Esophagus (tissue), 2 donors: ENCODE measurements at regions not wholly inside any gene's neighbourhood (a gene's known extent, or its start where the extent isn't known, plus 50 kb on each side); places are given as distances from the start of the nearest gene placed in this dataset.

Experiments
- H3K27ac ChIP-seq, 2 donors: one replicate each; pipeline ENCODE4 v1.5.1; 2013; ENCODE audit warnings: low read depth in 2 of 2, mild to moderate bottlenecking in 2 of 2, inconsistent platforms in 1 of 2, low read length in 1 of 2, moderate library complexity in 1 of 2
- H3K27me3 ChIP-seq, 2 donors: one replicate each; pipeline ENCODE4 v1.6.1; 2013; ENCODE audit warnings: low read length in 2 of 2, control low read depth in 1 of 2, mild to moderate bottlenecking in 1 of 2; ENCODE audit not compliant: insufficient read depth in 2 of 2, control insufficient read depth in 1 of 2
- H3K36me3 ChIP-seq, 2 donors: one replicate each; pipeline ENCODE4 v1.6.1; 2013; ENCODE audit warnings: low read length in 1 of 2; ENCODE audit not compliant: control insufficient read depth in 2 of 2, insufficient read depth in 2 of 2
- H3K4me1 ChIP-seq, 2 donors: one replicate each; pipeline ENCODE4 v1.6.1; 2013; ENCODE audit warnings: low read length in 1 of 2; ENCODE audit not compliant: control insufficient read depth in 2 of 2, insufficient read depth in 2 of 2
- H3K4me3 ChIP-seq, 2 donors: one replicate each; pipeline ENCODE4 v1.5.1; 2013; ENCODE audit warnings: low read length in 2 of 2, mild to moderate bottlenecking in 2 of 2, low read depth in 1 of 2, moderate library complexity in 1 of 2
- H3K9me3 ChIP-seq, 2 donors: one replicate each; pipeline ENCODE4 v1.6.1; 2013; ENCODE audit warnings: mild to moderate bottlenecking in 2 of 2, low read depth in 1 of 2, low read length in 1 of 2, moderate library complexity in 1 of 2; ENCODE audit not compliant: control insufficient read depth in 2 of 2, insufficient read depth in 1 of 2
- whole genome bisulfite sequencing, 2 donors: extraction: QIAGEN DNeasy Blood & Tissue Kit; methylation state at CpG; one replicate each; pipeline ENCODE4 v1.1.7; 2013; 5-methylcytosine and 5-hydroxymethylcytosine counted together
- donor health status: healthy with polysubstance abuse.
- donor health status: Bipolar disorder and iron deficiency.

DNA sequence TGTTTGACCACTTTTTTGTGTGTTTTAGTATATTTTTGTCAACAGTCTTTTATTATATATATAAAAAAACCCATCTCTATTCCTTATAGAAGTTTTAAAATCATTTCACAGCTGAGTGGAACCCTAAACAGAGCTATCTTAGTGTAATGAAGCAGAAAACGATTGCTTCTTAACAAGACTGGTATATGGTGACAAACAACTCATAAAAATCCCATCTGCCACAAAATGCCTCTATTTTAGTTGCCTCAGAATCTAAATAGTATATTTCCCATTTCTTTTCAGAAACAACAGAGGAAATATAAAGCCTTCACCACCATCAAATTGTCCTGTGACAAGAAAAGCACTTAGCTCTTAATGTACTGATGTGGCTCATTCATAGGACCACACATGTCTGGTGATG is 322.4 kb downstream of the ATP23 start:
- Histone ChIP-seq H3K36me3 (no peaks in the 10 kb centered on the region), H3K27me3 (no peaks in the 10 kb centered on the region), H3K27ac (no peak overlapping the region), H3K4me3 (no peak overlapping the region), H3K4me1 (no peaks in the 10 kb centered on the region), H3K9me3 (no peaks in the 10 kb centered on the region)
- WGBS, 2 donors = 74 to 76% methylated on average over 1 of the region's 1 CpG

DNA sequence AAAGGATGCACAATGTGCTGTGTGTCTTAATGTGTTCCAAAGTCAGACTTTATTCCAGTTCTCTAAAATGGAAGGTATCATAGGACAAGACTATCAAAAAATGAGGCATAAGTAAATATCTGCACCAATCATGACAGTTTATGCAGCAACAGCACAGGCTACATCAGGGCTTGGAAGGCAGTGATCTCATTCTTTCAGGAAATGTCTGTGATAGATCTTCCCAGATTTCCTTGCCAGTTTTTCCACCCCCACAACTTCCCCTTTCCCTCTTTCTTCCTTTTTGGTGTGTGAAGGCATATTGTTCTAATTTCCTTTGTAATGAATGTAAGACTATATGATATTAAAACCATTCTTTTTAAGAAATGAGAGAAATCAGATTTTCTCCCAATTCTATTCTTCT is 326.7 kb downstream of the ATP23 start:
- H3K36me3 ChIP-seq = no peaks in the 10 kb centered on the region
- H3K4me1 ChIP-seq = no peaks in the 10 kb centered on the region
- H3K27ac ChIP-seq = no peak overlapping the region
- H3K9me3 ChIP-seq = no peaks in the 10 kb centered on the region
- no peak overlapping the region for H3K4me3 ChIP-seq
- no peaks in the 10 kb centered on the region for H3K27me3 ChIP-seq

DNA sequence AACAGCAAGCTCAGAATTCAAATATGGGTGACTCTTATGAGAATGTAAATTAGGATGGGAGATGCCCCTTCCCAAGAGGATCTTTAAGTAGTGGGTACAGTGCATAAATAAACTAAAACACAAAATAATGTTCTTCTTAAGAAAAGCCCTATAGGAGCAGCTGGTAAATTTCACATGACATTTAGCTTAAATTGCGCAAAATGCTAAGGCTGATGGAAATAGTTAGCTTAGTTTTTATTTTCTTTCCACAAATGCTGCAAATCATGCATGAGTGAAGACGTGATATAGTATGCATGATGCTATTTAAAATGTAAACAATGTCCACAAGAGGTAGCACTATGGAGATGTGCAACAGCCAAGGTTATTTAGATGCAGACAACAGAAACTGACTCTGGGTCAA is 328.1 kb downstream of the ATP23 start:
- Histone ChIP-seq H3K9me3 (no peaks in the 10 kb centered on the region), H3K27me3 (no peaks in the 10 kb centered on the region), H3K4me3 (no peak overlapping the region), H3K27ac (no peak overlapping the region), H3K36me3 (no peaks in the 10 kb centered on the region), H3K4me1 (no peaks in the 10 kb centered on the region)
- 78 to 80% methylated on average over 2 of the region's 2 CpGs for WGBS, 2 donors

DNA sequence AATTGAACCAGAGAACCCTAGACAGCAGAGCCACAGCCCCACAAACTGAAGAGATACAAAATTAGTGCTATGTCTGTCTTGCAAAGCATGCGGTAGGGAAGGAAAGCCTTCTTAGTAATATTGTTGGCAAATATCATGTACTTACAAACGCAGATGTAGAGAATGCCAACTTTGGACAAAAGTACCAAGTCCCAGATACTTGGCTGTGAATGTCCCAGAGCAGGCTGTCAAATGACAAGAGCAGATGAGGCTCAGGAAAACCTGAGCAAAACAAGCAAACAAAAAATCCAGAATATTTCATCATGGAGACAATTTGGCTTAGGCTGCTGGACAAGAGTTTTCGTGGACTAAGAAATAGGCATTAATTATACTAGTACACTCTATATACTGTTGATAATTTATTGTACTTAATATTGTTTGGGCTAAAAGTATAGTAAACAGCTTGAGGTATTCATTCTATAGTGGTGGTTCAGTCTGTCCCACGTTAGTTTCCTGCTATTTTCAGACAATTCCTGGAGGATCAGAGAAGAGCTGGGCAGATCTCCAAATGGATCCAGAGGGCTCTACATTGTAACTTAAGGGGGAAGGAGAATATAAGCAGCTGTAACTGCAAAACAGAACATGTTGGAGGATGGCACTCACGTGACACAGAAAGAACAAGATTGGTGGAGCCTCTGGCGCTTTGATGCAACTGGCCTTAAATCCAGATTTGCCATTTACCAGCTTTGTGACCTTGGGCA is 329.8 kb downstream of the ATP23 start:
- no peaks in the 10 kb centered on the region for H3K36me3 ChIP-seq
- no peak overlapping the region for H3K4me3 ChIP-seq
- WGBS, 2 donors = 59 to 60% methylated on average over 6 of the region's 6 CpGs
- no peaks in the 10 kb centered on the region for H3K9me3 ChIP-seq
- no peaks in the 10 kb centered on the region for H3K4me1 ChIP-seq
- H3K27ac ChIP-seq = no peak overlapping the region
- no peaks in the 10 kb centered on the region for H3K27me3 ChIP-seq

DNA sequence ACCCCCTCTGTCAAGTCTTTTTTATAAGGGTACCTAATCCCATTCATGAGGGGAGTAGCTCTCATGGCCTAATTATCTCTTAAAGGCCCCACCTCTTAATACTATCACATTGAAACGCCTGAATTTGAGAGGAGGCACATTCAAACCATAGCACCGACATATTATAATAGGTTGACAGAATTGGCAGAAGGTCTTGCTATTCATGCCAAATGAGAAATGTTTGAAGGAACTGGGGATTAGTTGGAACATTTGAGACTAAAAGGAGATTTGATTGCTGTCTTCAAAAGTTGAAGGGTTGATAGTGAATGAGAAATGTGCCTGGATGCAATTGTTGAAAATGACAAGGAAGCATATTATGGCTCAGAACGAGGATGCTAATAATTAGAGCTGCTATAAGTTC is 331.1 kb downstream of the ATP23 start:
- H3K27me3 ChIP-seq = no peaks in the 10 kb centered on the region
- peaks cover 2% of the 10 kb centered on the region in 2 donors for H3K9me3 ChIP-seq
- WGBS, 2 donors = 39 to 50% methylated on average over 3 of the region's 3 CpGs
- H3K36me3 ChIP-seq = no peaks in the 10 kb centered on the region
- no peak overlapping the region for H3K4me3 ChIP-seq
- H3K4me1 ChIP-seq = no peaks in the 10 kb centered on the region
- H3K27ac ChIP-seq = no peak overlapping the region

DNA sequence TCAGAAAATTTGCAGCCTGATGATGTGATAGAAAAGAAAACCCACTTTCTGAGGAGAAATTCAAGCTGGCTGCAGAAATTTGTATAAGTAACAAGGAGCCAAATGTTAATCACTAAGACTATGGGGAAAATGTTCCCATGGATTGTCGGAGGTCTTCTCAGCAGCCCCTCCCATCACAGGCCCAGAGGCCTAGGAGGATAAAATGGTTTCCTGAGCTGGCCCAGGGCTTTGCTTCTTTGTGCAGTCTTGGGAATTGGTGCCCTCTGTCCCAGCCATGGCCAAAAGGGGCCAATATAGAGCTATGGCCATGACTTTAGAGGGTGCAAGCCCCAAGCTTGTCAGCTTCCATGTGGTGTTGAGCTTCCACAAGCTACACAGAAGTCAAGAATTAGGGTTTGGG is 335.9 kb downstream of the ATP23 start:
- H3K9me3 ChIP-seq = peaks cover 2 to 6% of the 10 kb centered on the region in 2 donors
- no peak overlapping the region for H3K27ac ChIP-seq
- no peaks in the 10 kb centered on the region for H3K4me1 ChIP-seq
- H3K27me3 ChIP-seq = no peaks in the 10 kb centered on the region
- H3K4me3 ChIP-seq = no peak overlapping the region
- no peaks in the 10 kb centered on the region for H3K36me3 ChIP-seq
- 89 to 90% methylated on average over 1 of the region's 1 CpG for WGBS, 2 donors

DNA sequence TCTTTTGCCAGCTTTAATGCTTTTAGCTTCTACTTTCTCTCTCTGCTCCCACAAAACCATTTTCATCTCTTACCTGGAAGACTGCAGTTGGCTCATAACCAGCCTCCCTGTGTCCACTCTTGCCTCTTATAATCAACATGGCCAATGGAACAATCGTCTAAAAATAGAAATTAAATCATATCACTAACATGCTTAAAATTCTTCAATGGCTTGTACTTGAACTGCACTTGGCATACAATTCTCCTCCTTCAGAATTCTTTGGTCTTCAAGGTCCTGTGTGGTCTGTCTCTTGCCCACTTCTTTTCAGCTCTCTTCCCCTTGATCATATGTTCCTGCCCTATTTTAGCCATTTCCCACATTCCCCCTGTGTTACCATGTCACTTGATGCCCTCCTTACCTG is 342.2 kb downstream of the ATP23 start:
- Histone ChIP-seq H3K4me3 (no peak overlapping the region), H3K27me3 (no peaks in the 10 kb centered on the region), H3K4me1 (no peaks in the 10 kb centered on the region), H3K9me3 (no peaks in the 10 kb centered on the region), H3K36me3 (no peaks in the 10 kb centered on the region), H3K27ac (no peak overlapping the region)
- 65 to 66% methylated on average over 1 of the region's 1 CpG for WGBS, 2 donors

DNA sequence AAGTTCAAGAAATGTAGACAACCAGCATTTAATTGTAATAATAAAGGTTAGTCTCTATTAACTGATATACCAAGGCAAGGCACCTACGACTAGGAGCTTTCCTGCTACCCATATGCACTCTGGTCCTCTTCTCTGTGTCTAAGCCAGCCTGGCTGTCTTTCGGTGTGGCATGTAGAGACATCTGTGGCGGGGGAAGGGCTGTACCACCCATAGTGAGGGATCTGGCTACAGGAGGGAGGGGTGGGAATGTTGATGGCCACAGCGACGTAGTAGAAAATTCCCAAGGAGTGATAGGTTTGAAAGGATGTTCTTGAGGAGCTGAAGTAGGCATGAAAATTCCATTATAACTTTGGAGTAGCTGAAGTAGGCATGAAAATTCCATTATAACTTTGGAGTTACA is 344.2 kb downstream of the ATP23 start:
- no peaks in the 10 kb centered on the region for H3K4me1 ChIP-seq
- no peak overlapping the region for H3K4me3 ChIP-seq
- no peak overlapping the region for H3K27ac ChIP-seq
- no peaks in the 10 kb centered on the region for H3K9me3 ChIP-seq
- no peaks in the 10 kb centered on the region for H3K36me3 ChIP-seq
- H3K27me3 ChIP-seq = no peaks in the 10 kb centered on the region
- 65 to 71% methylated on average over 5 of the region's 5 CpGs for WGBS, 2 donors

DNA sequence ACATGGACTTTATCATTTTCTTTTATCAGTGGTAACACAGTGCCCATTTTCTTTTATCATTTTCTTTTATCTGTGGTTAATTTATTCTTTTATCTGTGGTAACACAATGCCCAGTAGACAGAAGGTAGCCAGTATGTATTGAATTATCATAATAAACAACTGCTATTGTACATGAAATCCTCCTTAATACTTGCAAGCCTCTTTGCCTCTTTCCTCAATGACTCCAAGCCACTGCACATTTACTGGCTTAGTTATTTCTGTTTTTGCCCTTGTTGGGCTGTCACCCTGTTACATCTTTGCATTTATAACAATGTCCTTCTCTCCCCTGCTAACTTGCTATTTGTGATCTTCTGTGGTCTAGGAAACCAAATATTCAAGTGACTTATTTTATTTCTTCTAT is 345.0 kb downstream of the ATP23 start:
- no peaks in the 10 kb centered on the region for H3K36me3 ChIP-seq
- H3K9me3 ChIP-seq = no peaks in the 10 kb centered on the region
- no peak overlapping the region for H3K27ac ChIP-seq
- H3K27me3 ChIP-seq = no peaks in the 10 kb centered on the region
- H3K4me1 ChIP-seq = no peaks in the 10 kb centered on the region
- no peak overlapping the region for H3K4me3 ChIP-seq

DNA sequence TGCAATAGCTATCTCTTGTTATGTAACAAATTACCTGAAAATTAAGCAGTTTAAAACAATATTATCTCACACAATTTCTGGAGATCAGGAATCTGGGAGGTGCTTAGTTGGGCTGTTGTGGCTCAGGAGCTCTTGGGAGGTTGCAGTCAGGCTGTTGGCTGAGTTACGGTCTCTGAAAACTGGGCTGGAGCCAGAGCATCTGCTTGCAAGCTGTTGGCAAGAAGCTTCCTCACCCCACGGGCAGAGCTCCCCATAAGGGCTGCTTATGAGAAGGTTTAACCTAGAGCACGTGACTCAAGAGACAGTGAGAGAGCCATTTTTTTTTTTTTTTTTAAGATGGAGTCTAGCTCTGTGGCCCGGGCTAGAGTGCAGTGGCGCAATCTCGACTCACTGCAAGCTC is 346.8 kb downstream of the ATP23 start:
- H3K36me3 ChIP-seq = no peaks in the 10 kb centered on the region
- H3K4me3 ChIP-seq = no peak overlapping the region
- H3K27ac ChIP-seq = no peak overlapping the region
- H3K4me1 ChIP-seq = no peaks in the 10 kb centered on the region
- H3K27me3 ChIP-seq = no peaks in the 10 kb centered on the region
- H3K9me3 ChIP-seq = no peaks in the 10 kb centered on the region
- WGBS, 2 donors = 69 to 76% methylated on average over 4 to 6 of the region's 6 CpGs
